Breast epithelium (tissue), 3 donors: ENCODE measurements at regions not wholly inside any gene's neighbourhood (a gene's known extent, or its start where the extent isn't known, plus 50 kb on each side); places are given as distances from the start of the nearest gene placed in this dataset.
"Not testable (repeated sequence)": the region's sequence is repeated elsewhere in the genome, so short reads cannot be mapped to it uniquely, and the experiment has no call there.

Experiments
- POLR2A ChIP-seq: fragments of 450-650 bp; IDR thresholded peaks from one replicate; pipeline ENCODE4 v1.6.1; 2016; ENCODE audit warnings: antibody characterized with exemption, mild to moderate bottlenecking, moderate library complexity
- POLR2AphosphoS5 ChIP-seq, 3 donors: sonication (generic); formaldehyde crosslinking; IDR thresholded peaks; one replicate each; pipeline ENCODE4 v1.6.1; 2017; ENCODE audit warnings: antibody characterized with exemption in 3 of 3
- TF ChIP-seq, protein P1 (sequence below), 3 donors: fragments of 450-650 bp; IDR thresholded peaks; one replicate each; pipeline ENCODE4 v1.5.1; 2016 to 2017; ENCODE audit warnings: antibody characterized with exemption in 3 of 3, mild to moderate bottlenecking in 3 of 3, moderate library complexity in 3 of 3

DNA sequence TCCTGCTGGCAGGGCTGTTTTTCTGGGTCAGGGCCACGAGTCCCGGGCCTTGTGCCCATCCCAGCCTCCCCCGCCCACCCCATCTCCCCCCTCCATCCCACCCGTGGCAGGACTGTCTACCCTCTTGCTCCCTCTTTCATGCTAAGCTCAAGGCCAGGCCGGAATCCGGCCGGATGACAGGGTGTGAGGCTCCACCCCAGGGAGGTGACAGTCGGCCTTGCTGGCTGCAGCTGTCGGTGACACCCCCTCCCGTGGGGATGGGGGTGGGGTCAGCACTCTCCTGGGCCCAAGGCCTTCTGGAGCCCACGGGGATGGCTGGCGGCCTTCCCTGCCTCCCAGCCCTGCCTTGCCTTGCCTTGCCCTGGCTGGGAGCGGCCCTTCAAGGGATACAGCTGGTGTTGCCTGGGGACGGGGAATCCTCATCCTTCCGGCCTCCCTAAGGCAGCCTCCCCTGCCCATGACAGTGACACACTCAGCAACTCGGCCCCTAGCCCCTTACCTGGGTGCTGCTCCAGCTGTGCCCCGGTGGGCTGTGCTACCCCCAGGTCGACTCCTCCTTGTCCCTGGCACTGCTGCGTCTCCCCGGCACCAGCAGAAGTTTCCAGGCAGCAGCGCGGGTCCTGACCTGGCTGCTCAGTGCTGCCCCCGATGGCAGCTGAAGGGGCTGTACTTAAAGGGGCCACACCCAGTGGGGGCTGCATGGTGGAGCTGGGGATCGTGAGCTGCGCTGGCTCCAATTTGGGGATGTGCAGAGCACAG lies 303.9 kb downstream of the CCDC74A start:
- not testable (repeated sequence) for TF ChIP-seq POLR2A; POLR2AphosphoS5 (IDR thresholded peaks at IDR 0.05)
- TF ChIP-seq, protein P1, sequence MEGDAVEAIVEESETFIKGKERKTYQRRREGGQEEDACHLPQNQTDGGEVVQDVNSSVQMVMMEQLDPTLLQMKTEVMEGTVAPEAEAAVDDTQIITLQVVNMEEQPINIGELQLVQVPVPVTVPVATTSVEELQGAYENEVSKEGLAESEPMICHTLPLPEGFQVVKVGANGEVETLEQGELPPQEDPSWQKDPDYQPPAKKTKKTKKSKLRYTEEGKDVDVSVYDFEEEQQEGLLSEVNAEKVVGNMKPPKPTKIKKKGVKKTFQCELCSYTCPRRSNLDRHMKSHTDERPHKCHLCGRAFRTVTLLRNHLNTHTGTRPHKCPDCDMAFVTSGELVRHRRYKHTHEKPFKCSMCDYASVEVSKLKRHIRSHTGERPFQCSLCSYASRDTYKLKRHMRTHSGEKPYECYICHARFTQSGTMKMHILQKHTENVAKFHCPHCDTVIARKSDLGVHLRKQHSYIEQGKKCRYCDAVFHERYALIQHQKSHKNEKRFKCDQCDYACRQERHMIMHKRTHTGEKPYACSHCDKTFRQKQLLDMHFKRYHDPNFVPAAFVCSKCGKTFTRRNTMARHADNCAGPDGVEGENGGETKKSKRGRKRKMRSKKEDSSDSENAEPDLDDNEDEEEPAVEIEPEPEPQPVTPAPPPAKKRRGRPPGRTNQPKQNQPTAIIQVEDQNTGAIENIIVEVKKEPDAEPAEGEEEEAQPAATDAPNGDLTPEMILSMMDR (IDR thresholded peaks at IDR 0.05), result not testable (repeated sequence)
